Progenitor cell of endocrine pancreas (in vitro differentiated cells): ENCODE measurements at regions not wholly inside any gene's neighbourhood (a gene's known extent, or its start where the extent isn't known, plus 50 kb on each side); places are given as distances from the start of the nearest gene placed in this dataset.

ENCODE experiments used
- DNase-seq: peaks from one replicate; pipeline ENCODE4 v3.0.0; 2021; ENCODE audit warnings: low spot score; ENCODE audit not compliant: unreplicated experiment
- H3K27ac Mint-ChIP-seq: 2 replicates; pipeline ENCODE4 v1.8.0; 2021; ENCODE audit warnings: mild to moderate bottlenecking, moderate library complexity, mixed read lengths
- H3K27me3 Mint-ChIP-seq: 2 replicates; pipeline ENCODE4 v1.8.0; 2021; ENCODE audit warnings: mixed read lengths
- H3K36me3 Mint-ChIP-seq: 2 replicates; pipeline ENCODE4 v1.8.0; 2022; ENCODE audit warnings: mixed read lengths; ENCODE audit not compliant: insufficient read depth
- H3K4me1 Mint-ChIP-seq: 2 replicates; pipeline ENCODE4 v1.8.0; 2021; ENCODE audit warnings: low read depth, mixed read lengths
- H3K4me3 Mint-ChIP-seq: 2 replicates; pipeline ENCODE4 v1.8.0; 2021; ENCODE audit warnings: low read depth, mild to moderate bottlenecking, moderate library complexity, mixed read lengths
- H3K9me3 Mint-ChIP-seq: 2 replicates; pipeline ENCODE4 v1.8.0; 2021; ENCODE audit warnings: low read depth, mixed read lengths
- TF ChIP-seq, protein P1 (sequence below): fragments of 200-600 bp; sonication (generic); IDR thresholded peaks from one replicate; pipeline ENCODE4 v1.5.0; 2021; ENCODE audit warnings: antibody characterized with exemption, mild to moderate bottlenecking; ENCODE audit not compliant: unreplicated experiment

DNA sequence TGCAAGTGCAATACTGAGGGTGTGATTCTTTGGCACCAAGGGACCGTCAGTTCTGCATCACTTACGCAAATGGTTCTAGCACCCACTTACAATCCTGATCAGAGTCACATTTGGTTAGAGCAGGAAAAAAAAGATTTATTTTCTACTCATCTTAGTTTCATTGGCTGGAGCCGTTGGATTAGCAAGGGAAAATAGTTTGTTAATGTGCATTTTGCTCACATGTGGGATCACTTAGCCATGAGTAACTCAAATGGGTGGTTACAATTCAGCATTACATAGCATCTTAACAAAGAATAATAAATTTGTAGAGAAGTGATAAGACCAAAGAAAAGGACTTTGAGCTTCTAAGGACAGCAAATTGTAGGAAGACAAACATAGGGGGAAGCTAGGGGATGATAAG lies 216.9 kb downstream of the AUH start:
- Mint-ChIP-seq H3K27me3 (no peaks in the 10 kb centered on the region), H3K4me3 (no peak overlapping the region), H3K9me3 (peaks cover 3% of the 10 kb centered on the region), H3K4me1 (no peaks in the 10 kb centered on the region), H3K36me3 (no peaks in the 10 kb centered on the region), H3K27ac (no peak overlapping the region)
- TF ChIP-seq, protein P1, sequence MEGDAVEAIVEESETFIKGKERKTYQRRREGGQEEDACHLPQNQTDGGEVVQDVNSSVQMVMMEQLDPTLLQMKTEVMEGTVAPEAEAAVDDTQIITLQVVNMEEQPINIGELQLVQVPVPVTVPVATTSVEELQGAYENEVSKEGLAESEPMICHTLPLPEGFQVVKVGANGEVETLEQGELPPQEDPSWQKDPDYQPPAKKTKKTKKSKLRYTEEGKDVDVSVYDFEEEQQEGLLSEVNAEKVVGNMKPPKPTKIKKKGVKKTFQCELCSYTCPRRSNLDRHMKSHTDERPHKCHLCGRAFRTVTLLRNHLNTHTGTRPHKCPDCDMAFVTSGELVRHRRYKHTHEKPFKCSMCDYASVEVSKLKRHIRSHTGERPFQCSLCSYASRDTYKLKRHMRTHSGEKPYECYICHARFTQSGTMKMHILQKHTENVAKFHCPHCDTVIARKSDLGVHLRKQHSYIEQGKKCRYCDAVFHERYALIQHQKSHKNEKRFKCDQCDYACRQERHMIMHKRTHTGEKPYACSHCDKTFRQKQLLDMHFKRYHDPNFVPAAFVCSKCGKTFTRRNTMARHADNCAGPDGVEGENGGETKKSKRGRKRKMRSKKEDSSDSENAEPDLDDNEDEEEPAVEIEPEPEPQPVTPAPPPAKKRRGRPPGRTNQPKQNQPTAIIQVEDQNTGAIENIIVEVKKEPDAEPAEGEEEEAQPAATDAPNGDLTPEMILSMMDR: no peak
- DNase-seq: no peak

DNA sequence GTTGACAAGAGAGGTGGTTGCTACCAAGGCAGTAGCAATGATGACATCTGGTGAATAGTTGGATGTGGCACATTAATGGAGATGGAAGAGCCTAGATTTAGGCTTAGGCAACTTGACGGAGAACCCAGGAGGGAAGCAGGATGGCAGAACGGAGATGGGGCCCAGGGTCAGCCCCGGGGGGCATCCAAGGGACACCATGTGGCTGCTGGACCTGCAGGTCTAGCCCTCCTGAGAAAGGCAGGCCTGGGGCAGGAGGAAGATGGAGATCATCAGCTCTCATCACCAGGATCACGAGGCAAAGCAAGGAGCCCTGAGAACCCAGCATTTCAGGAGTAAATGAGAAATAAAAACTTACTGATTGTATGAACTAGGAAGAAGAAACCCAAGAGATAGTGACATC lies 216.2 kb downstream of the AUH start:
- H3K27ac Mint-ChIP-seq: no peak overlapping the region
- no peak overlapping the region for H3K4me3 Mint-ChIP-seq
- TF ChIP-seq, protein P1: no peak
- H3K36me3 Mint-ChIP-seq: no peaks in the 10 kb centered on the region
- peaks cover 3% of the 10 kb centered on the region for H3K9me3 Mint-ChIP-seq
- H3K27me3 Mint-ChIP-seq: no peaks in the 10 kb centered on the region
- DNase-seq: no peak
- no peaks in the 10 kb centered on the region for H3K4me1 Mint-ChIP-seq

DNA sequence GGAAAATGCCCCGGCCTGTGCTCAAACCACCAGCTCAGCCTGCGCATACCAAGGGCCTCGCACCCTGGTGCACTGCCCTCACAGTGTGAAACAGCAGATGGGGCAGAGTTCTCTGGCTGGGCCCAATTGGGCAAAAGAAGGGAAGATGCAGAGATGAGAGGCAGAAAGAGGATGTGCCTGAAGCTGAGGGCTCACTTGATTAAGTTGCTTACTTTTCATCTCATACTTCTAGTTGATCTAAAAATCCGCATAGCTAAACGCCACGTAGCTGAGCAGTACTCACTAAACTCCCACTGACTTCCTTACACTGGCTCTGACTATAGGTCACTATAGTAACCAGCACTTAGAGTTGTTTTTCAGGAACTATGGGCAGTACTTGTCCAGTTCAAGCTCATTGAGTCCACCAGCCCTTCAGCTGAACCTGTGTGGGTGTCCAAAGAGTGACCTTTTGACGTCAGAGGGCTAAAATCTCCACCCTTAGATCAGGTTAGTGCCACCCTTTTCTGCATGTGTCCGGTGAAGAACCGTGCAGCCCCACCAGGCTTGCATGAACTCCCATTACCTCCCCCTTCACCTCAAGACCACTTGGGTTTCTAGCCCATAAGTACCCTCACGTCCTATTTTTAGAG lies 215.2 kb downstream of the AUH start:
- no peaks in the 10 kb centered on the region for H3K4me1 Mint-ChIP-seq
- no peak overlapping the region for H3K27ac Mint-ChIP-seq
- H3K36me3 Mint-ChIP-seq: no peaks in the 10 kb centered on the region
- no peak overlapping the region for H3K4me3 Mint-ChIP-seq
- peaks cover 3% of the 10 kb centered on the region for H3K9me3 Mint-ChIP-seq
- no peak for DNase-seq
- TF ChIP-seq, protein P1: no peak
- no peaks in the 10 kb centered on the region for H3K27me3 Mint-ChIP-seq

DNA sequence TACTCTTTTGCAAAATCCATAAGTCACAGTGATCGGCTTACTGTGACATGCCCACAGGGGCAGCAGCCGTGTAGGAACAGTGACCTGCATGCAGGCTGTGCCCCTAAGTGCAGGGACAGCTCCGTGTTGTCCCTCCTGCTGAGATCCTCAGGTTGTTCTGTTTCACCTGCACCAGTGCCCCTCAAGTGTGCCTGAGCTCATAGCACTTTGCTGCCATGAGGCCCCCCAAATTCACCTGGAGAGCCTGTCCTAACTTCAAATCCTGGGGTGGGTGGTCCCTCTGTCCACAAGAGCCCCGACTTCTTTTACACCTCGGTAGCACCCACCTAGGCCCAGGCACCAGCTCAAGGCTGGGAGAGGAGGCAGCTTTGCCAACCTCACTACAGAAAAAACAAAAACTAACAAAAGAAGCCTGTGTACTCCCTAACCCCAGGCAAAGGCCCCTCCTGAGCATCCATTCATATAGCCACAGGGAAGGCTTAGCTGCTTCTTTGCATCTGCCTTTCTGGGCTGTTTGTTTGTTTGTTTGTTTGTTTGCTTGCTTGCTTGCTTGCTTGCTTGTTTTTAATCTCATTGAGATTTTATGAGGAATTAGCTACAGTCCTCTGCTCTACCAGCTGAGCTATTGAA lies 214.5 kb downstream of the AUH start:
- Mint-ChIP-seq H3K27me3 (no peaks in the 10 kb centered on the region), H3K4me1 (no peaks in the 10 kb centered on the region), H3K4me3 (no peak overlapping the region), H3K27ac (no peak overlapping the region), H3K9me3 (peaks cover 3% of the 10 kb centered on the region), H3K36me3 (no peaks in the 10 kb centered on the region)
- TF ChIP-seq, protein P1: no peak
- DNase-seq: no peak

DNA sequence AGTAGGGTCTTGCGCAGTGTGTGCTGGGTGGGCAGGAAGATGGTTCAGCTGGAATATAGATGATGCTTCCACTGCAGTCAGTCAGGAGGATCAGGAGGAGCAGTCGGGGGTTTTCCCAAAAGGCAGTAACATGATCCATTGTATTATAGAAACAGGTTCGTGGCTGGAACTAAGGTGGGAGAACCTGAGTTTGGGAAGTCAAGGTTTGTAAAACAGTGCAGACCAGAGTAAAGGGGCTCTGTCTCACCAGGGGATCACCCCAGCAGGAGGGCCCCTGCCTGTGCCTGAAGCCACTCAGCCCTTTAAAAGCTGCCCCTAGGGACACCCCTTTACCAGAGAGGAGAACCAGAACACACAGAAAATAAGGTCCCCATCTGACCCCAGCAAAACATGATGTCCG lies 213.4 kb downstream of the AUH start:
- TF ChIP-seq, protein P1: no peak
- Mint-ChIP-seq H3K4me3 (no peak overlapping the region), H3K9me3 (peaks cover 10% of the 10 kb centered on the region), H3K4me1 (no peaks in the 10 kb centered on the region), H3K36me3 (no peaks in the 10 kb centered on the region), H3K27ac (no peak overlapping the region), H3K27me3 (no peaks in the 10 kb centered on the region)
- no peak for DNase-seq
